C4-2B (cell line): ENCODE measurements at regions not wholly inside any gene's neighbourhood (a gene's known extent, or its start where the extent isn't known, plus 50 kb on each side); places are given as distances from the start of the nearest gene placed in this dataset.

Source experiments
- ZFX ChIP-seq: fragments of 450-650 bp; IDR thresholded peaks from 2 replicates; pipeline ENCODE4 v1.6.1; 2017
- TF ChIP-seq, protein P1 (sequence below): fragments of 450-650 bp; conservative IDR thresholded peaks from 2 replicates; pipeline ENCODE4 v1.5.1; 2017; ENCODE audit warnings: mild to moderate bottlenecking

DNA sequence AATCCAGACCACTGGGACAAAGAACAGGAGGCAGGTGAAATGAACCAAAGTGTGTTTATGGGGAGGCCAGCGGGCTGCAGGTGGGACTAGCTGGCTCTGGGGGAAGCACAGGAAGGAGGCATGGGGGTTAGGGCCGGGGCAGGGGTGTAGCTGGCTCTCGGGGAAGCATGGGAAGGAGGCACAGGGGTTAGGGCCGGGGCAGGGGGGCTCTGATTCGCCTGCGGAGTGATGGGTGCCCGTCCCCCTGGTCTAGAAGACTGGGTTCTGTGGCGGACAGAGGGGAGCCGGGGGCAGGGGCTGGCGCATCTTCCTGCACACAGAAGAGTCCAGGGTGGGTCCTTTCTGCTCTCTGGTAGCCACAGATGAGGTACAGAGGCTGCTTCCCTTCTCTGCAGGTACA lies 310.3 kb downstream of the TMEM121 start:
- TF ChIP-seq, protein P1, sequence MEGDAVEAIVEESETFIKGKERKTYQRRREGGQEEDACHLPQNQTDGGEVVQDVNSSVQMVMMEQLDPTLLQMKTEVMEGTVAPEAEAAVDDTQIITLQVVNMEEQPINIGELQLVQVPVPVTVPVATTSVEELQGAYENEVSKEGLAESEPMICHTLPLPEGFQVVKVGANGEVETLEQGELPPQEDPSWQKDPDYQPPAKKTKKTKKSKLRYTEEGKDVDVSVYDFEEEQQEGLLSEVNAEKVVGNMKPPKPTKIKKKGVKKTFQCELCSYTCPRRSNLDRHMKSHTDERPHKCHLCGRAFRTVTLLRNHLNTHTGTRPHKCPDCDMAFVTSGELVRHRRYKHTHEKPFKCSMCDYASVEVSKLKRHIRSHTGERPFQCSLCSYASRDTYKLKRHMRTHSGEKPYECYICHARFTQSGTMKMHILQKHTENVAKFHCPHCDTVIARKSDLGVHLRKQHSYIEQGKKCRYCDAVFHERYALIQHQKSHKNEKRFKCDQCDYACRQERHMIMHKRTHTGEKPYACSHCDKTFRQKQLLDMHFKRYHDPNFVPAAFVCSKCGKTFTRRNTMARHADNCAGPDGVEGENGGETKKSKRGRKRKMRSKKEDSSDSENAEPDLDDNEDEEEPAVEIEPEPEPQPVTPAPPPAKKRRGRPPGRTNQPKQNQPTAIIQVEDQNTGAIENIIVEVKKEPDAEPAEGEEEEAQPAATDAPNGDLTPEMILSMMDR: no peak
- TF ChIP-seq ZFX: no peak
